ENCODE measurements at regions not wholly inside any gene's neighbourhood (a gene's known extent, or its start where the extent isn't known, plus 50 kb on each side); places are given as distances from the start of the nearest gene placed in this dataset.

GRCh38 chr21:24941316-24942185 lies 665.7 kb downstream of the MRPL39 start:
- no peaks in the 10 kb centered on the region for H3K9me3 ChIP-seq
- 32% methylated on average over 4 of the region's 4 CpGs for WGBS (ENCODE audit: insufficient coverage, low coverage, low lambda C conversion rate, missing lambda C conversion rate)
- H3K4me3 ChIP-seq = no peak overlapping the region
- no peaks in the 10 kb centered on the region for H3K36me3 ChIP-seq
- DNase-seq (no peak), ATAC-seq (no peak)
- H3K27ac ChIP-seq = no peak overlapping the region
- TF ChIP-seq, protein P1, sequence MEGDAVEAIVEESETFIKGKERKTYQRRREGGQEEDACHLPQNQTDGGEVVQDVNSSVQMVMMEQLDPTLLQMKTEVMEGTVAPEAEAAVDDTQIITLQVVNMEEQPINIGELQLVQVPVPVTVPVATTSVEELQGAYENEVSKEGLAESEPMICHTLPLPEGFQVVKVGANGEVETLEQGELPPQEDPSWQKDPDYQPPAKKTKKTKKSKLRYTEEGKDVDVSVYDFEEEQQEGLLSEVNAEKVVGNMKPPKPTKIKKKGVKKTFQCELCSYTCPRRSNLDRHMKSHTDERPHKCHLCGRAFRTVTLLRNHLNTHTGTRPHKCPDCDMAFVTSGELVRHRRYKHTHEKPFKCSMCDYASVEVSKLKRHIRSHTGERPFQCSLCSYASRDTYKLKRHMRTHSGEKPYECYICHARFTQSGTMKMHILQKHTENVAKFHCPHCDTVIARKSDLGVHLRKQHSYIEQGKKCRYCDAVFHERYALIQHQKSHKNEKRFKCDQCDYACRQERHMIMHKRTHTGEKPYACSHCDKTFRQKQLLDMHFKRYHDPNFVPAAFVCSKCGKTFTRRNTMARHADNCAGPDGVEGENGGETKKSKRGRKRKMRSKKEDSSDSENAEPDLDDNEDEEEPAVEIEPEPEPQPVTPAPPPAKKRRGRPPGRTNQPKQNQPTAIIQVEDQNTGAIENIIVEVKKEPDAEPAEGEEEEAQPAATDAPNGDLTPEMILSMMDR (IDR thresholded peaks at IDR 0.05) = no peak
- TF ChIP-seq POLR2A (IDR thresholded peaks at IDR 0.05) = no peak
- H3K27me3 ChIP-seq = no peaks in the 10 kb centered on the region
- intact Hi-C loops (cut with DNase I) = no loop called here
- no peaks in the 10 kb centered on the region for H3K4me1 ChIP-seq

DNA sequence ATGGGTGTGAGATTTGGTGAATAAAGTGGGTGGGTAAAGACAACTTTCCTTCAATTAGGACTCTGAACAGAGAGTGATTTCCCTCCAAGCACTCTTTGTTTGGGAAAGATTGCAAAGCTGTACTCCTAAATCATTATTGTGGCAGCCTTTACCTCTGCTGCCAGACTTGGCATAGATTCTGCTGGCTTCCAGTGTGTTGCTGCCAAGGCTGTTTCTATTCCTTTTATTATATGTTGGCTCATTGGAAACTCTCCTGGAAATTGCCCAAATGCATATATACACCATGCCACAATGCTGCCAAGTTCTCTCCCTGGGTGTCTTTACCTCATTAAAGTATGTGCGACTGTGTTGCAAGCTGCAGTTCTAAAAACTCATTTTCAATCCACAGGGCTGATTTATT lies 668.0 kb downstream of the MRPL39 start:
- WGBS (ENCODE audit: insufficient coverage, low coverage, low lambda C conversion rate, missing lambda C conversion rate) = 70% methylated on average over 1 of the region's 1 CpG
- DNase-seq (no peak), ATAC-seq (no peak)
- Histone ChIP-seq H3K27ac (no peak overlapping the region), H3K27me3 (no peaks in the 10 kb centered on the region), H3K4me3 (no peak overlapping the region), H3K9me3 (no peaks in the 10 kb centered on the region), H3K4me1 (no peaks in the 10 kb centered on the region), H3K36me3 (no peaks in the 10 kb centered on the region)
- intact Hi-C loops (cut with DNase I) = no loop called here
- TF ChIP-seq, protein P1 (IDR thresholded peaks at IDR 0.05) = no peak
- TF ChIP-seq POLR2A (IDR thresholded peaks at IDR 0.05) = no peak

DNA sequence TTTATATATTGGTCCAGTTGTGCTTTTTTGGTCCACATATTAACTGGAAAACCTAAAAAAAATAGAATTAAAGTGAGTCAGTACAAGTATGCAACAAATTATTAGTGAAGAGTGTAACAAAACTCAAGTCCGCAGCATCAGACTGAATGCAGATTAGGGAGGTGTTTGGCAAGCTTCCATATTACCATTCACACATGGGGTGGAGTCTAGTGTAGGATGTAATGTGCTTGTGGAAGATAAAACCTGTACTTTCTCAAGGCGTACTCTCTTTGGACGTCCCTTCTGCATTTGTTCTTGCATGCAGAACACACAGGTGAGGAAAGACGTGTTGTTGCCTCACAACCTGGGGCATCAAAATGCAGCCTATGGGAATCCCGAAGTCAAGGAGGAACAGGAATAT lies 668.7 kb downstream of the MRPL39 start:
- H3K9me3 ChIP-seq = no peaks in the 10 kb centered on the region
- no peaks in the 10 kb centered on the region for H3K4me1 ChIP-seq
- H3K27ac ChIP-seq = no peak overlapping the region
- DNase-seq (no peak), ATAC-seq (no peak)
- H3K36me3 ChIP-seq = no peaks in the 10 kb centered on the region
- intact Hi-C loops (cut with DNase I) = no loop called here
- TF ChIP-seq POLR2A (IDR thresholded peaks at IDR 0.05) = no peak
- TF ChIP-seq, protein P1 (IDR thresholded peaks at IDR 0.05) = no peak
- 56% methylated on average over 5 of the region's 5 CpGs for WGBS (ENCODE audit: insufficient coverage, low coverage, low lambda C conversion rate, missing lambda C conversion rate)
- H3K4me3 ChIP-seq = no peak overlapping the region
- no peaks in the 10 kb centered on the region for H3K27me3 ChIP-seq

DNA sequence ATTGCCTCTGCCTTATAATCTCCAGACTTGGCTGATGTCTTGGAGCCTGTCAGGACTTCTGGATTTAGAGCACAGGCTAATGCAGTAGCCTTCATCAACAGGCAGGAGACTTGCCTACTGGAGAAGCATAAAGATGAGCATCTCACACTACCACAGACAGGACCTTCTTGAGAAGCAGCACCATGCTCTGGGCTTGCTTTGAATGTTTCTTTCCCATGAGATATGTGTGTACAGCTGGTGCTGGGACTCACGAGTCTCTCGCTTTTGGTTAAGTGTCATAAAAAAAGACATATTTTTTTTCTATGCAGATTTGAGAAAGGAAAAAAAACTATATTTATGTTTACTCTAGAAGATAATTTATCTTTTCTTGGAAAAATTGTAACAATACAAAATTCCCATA lies 671.3 kb downstream of the MRPL39 start:
- Histone ChIP-seq H3K4me1 (no peaks in the 10 kb centered on the region), H3K36me3 (no peaks in the 10 kb centered on the region), H3K4me3 (no peak overlapping the region), H3K9me3 (no peaks in the 10 kb centered on the region), H3K27ac (no peak overlapping the region), H3K27me3 (no peaks in the 10 kb centered on the region)
- 69% methylated on average over 2 of the region's 2 CpGs for WGBS (ENCODE audit: insufficient coverage, low coverage, low lambda C conversion rate, missing lambda C conversion rate)
- ATAC-seq (no peak), DNase-seq (no peak)
- TF ChIP-seq, protein P1 (IDR thresholded peaks at IDR 0.05) = no peak
- no peak for TF ChIP-seq POLR2A (IDR thresholded peaks at IDR 0.05)
- intact Hi-C loops (cut with DNase I) = no loop called here
